HEK293 (cell line): ENCODE measurements at regions not wholly inside any gene's neighbourhood (a gene's known extent, or its start where the extent isn't known, plus 50 kb on each side); places are given as distances from the start of the nearest gene placed in this dataset.

Experiments
- CTCF ChIA-PET: fragments of 350-600 bp; formaldehyde crosslinking; extraction: SDS; loops from one replicate; lab custom pipeline; 2021; ENCODE audit warnings: antibody characterized with exemption; lab: Yijun Ruan, JAX
- POLR2A ChIA-PET: fragments of 300-600 bp; formaldehyde crosslinking; extraction: SDS; loops from one replicate; lab custom pipeline; 2020; ENCODE audit warnings: antibody characterized with exemption, inconsistent platforms; lab: Yijun Ruan, JAX
- H3K27ac ChIP-seq: fragments of 200-500 bp; sonication (Bioruptor generic); 2 replicates; pipeline ENCODE4 v1.5.1; 2014; ENCODE audit warnings: low read depth, low read length, control low read depth, inconsistent platforms; ENCODE audit errors: extremely low read depth
- H3K36me3 ChIP-seq, 2 experiments: fragments of 200-500 bp in 1 of 2; sonication (Bioruptor generic) in 1 of 2; 1 replicate in 1 of 2; 2 replicates in 1 of 2; pipeline ENCODE4 v1.5.1; 2014 to 2017; ENCODE audit warnings: inconsistent platforms in 2 of 2, low read length in 2 of 2; ENCODE audit not compliant: control insufficient read depth in 2 of 2, insufficient read depth in 1 of 2
- H3K4me1 ChIP-seq: fragments of 200-500 bp; sonication (Bioruptor generic); 2 replicates; pipeline ENCODE4 v1.5.1; 2014; ENCODE audit warnings: mild to moderate bottlenecking, low read length, inconsistent platforms; ENCODE audit not compliant: control insufficient read depth, insufficient read depth
- H3K4me3 ChIP-seq: 2 replicates; pipeline ENCODE4 v1.5.1; 2011; ENCODE audit warnings: low read depth, mild to moderate bottlenecking, control low read depth, low read length, moderate library complexity
- H3K9me3 ChIP-seq: fragments of 200-500 bp; sonication (Bioruptor generic); 2 replicates; pipeline ENCODE4 v1.5.1; 2014; ENCODE audit warnings: low read depth, low read length, inconsistent platforms; ENCODE audit not compliant: control insufficient read depth, insufficient read depth
- AEBP2 ChIP-seq: fragments of 450-650 bp; formaldehyde crosslinking; IDR thresholded peaks from 2 replicates; pipeline ENCODE4 v1.5.1; 2016; ENCODE audit warnings: missing biosample characterization, missing genetic modification characterization, borderline replicate concordance
- FEZF1 ChIP-seq: fragments of 450-650 bp; formaldehyde crosslinking; IDR thresholded peaks from 2 replicates; pipeline ENCODE4 v1.5.1; 2016; ENCODE audit warnings: missing biosample characterization, missing genetic modification characterization
- GLI4 ChIP-seq: fragments of 450-650 bp; formaldehyde crosslinking; IDR thresholded peaks from 2 replicates; pipeline ENCODE4 v1.5.1; 2016; ENCODE audit warnings: missing biosample characterization, missing genetic modification characterization
- KLF10 ChIP-seq: fragments of 450-650 bp; IDR thresholded peaks from 2 replicates; pipeline ENCODE4 v1.5.1; 2018; ENCODE audit warnings: missing biosample characterization, mild to moderate bottlenecking, missing genetic modification characterization
- REPIN1 ChIP-seq: fragments of 450-650 bp; formaldehyde crosslinking; IDR thresholded peaks from 2 replicates; pipeline ENCODE4 v1.5.1; 2017; ENCODE audit warnings: missing biosample characterization, missing genetic modification characterization, low read depth
- TRIM28 ChIP-seq: IDR thresholded peaks from 2 replicates; pipeline ENCODE4 v1.6.1; 2011; ENCODE audit warnings: low read length, control low read depth, borderline replicate concordance
- TSHZ1 ChIP-seq: fragments of 450-650 bp; formaldehyde crosslinking; IDR thresholded peaks from 2 replicates; pipeline ENCODE4 v1.5.1; 2016; ENCODE audit warnings: missing biosample characterization, missing genetic modification characterization, borderline replicate concordance
- ZBTB17 ChIP-seq: fragments of 450-650 bp; formaldehyde crosslinking; IDR thresholded peaks from 2 replicates; pipeline ENCODE4 v1.5.1; 2016; ENCODE audit warnings: missing biosample characterization, missing genetic modification characterization
- ZBTB21 ChIP-seq: fragments of 450-650 bp; formaldehyde crosslinking; IDR thresholded peaks from 2 replicates; pipeline ENCODE4 v1.5.1; 2017; ENCODE audit warnings: missing biosample characterization, missing genetic modification characterization
- ZBTB49 ChIP-seq: fragments of 450-650 bp; formaldehyde crosslinking; IDR thresholded peaks from 2 replicates; pipeline ENCODE4 v1.5.1; 2016; ENCODE audit warnings: missing biosample characterization, missing genetic modification characterization, low read depth
- ZNF221 ChIP-seq: fragments of 450-650 bp; formaldehyde crosslinking; IDR thresholded peaks from 2 replicates; pipeline ENCODE4 v1.5.1; 2017; ENCODE audit warnings: missing biosample characterization, missing genetic modification characterization, borderline replicate concordance
- ZNF324 ChIP-seq: fragments of 450-650 bp; formaldehyde crosslinking; IDR thresholded peaks from 2 replicates; pipeline ENCODE4 v1.5.1; 2016; ENCODE audit warnings: missing biosample characterization, missing genetic modification characterization
- ZNF37A ChIP-seq: fragments of 450-650 bp; IDR thresholded peaks from 2 replicates; pipeline ENCODE4 v1.5.1; 2018; ENCODE audit warnings: missing biosample characterization, missing genetic modification characterization
- ZNF449 ChIP-seq: fragments of 450-650 bp; formaldehyde crosslinking; IDR thresholded peaks from 2 replicates; pipeline ENCODE4 v1.5.1; 2017; ENCODE audit warnings: missing biosample characterization, mild to moderate bottlenecking, missing genetic modification characterization, moderate library complexity
- ZNF513 ChIP-seq: fragments of 450-650 bp; IDR thresholded peaks from 2 replicates; pipeline ENCODE4 v1.5.1; 2018; ENCODE audit warnings: missing biosample characterization, missing genetic modification characterization
- ZNF621 ChIP-seq: fragments of 450-650 bp; formaldehyde crosslinking; IDR thresholded peaks from 2 replicates; pipeline ENCODE4 v1.5.1; 2017; ENCODE audit warnings: missing biosample characterization, missing genetic modification characterization
- ZNF658 ChIP-seq: fragments of 450-650 bp; formaldehyde crosslinking; IDR thresholded peaks from 2 replicates; pipeline ENCODE4; 2016; ENCODE audit warnings: missing biosample characterization, missing genetic modification characterization
- ZSCAN5A ChIP-seq: fragments of 450-650 bp; formaldehyde crosslinking; IDR thresholded peaks from 2 replicates; pipeline ENCODE4 v1.5.1; 2016; ENCODE audit warnings: missing biosample characterization, missing genetic modification characterization

GRCh38 chr6:114712129-114712662 lies 369.4 kb upstream of the HS3ST5 start:
- ChIA-PET POLR2A (no interaction called here), CTCF (no interaction called here)
- Histone ChIP-seq H3K4me3 (no peak overlapping the region), H3K9me3 (no peaks in the 10 kb centered on the region), H3K27ac (no peak overlapping the region), H3K4me1 (no peaks in the 10 kb centered on the region), H3K36me3 (no peaks in the 10 kb centered on the region)
- TF ChIP-seq ZBTB17 (tag by site-specific recombination), result no peak

GRCh38 chr6:114707081-114707620 lies 364.3 kb upstream of the HS3ST5 start:
- no peaks in the 10 kb centered on the region for H3K9me3 ChIP-seq
- no peaks in the 10 kb centered on the region for H3K4me1 ChIP-seq
- ChIA-PET POLR2A (no interaction called here), CTCF (no interaction called here)
- no peak for TF ChIP-seq FEZF1
- 0 out of 2 replicates have a peak, but pooled peaks have one; percentile 43 for TF ChIP-seq TRIM28
- no peak overlapping the region for H3K27ac ChIP-seq
- H3K36me3 ChIP-seq, result no peaks in the 10 kb centered on the region
- H3K4me3 ChIP-seq, result no peak overlapping the region

GRCh38 chr6:114690625-114691024 lies 347.8 kb upstream of the HS3ST5 start:
- Histone ChIP-seq H3K4me1 (no peaks in the 10 kb centered on the region), H3K27ac (no peak overlapping the region), H3K4me3 (no peak overlapping the region), H3K36me3 (no peaks in the 10 kb centered on the region), H3K9me3 (no peaks in the 10 kb centered on the region)
- ChIA-PET CTCF (interaction anchor here (0.6 kb wide), 1 partner anchor 11 kb away, joined by 3 read pairs; no protein-coding TSS in a partner anchor), POLR2A (no interaction called here)
- TF ChIP-seq TSHZ1 (tag by site-specific recombination) (no peak), ZNF513 (tag by site-specific recombination) (no peak), GLI4 (tag by site-specific recombination) (no peak), ZNF449 (no peak), ZNF37A (tag by site-specific recombination) (no peak), ZBTB49 (tag by site-specific recombination) (no peak), ZNF221 (tag by site-specific recombination) (no peak), ZNF658 (tag by site-specific recombination) (no peak), ZSCAN5A (no peak), AEBP2 (tag by site-specific recombination) (no peak), ZNF621 (tag by site-specific recombination) (no peak), ZBTB21 (tag by site-specific recombination) (no peak), KLF10 (tag by site-specific recombination) (no peak), REPIN1 (no peak), ZNF324 (tag by site-specific recombination) (no peak)
